ENCODE measurements at regions not wholly inside any gene's neighbourhood (a gene's known extent, or its start where the extent isn't known, plus 50 kb on each side); places are given as distances from the start of the nearest gene placed in this dataset.

DNA sequence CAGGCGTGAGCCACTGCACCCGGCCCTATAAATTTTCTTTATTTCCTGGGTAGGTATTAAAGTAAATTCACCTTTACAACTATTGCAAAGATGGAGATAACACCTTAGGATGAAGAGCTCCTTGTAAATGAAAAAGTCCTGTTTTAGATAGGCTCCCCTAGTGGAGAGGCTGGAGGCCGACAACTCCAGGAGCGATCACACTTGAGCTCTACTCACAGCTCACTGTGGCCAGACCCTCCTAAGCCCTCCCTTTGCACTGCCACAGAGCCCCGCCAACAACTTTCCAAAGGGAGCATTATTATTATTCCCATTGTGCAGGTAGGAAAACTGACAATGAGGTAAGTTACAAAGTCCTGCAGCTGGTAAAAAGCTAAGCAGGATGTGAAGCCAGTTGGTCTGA, 139.1 kb upstream of the ERCC6L2 start:
- Histone ChIP-seq H3K4me1 (no peaks in the 10 kb centered on the region), H3K9me3 (no peaks in the 10 kb centered on the region), H3K36me3 (ENCODE audit: insufficient read depth in 1 of 2, low read depth in 1 of 2) (no peaks in the 10 kb centered on the region), H3K27ac (no peak overlapping the region), H3K4me3 (no peak overlapping the region), H3K27me3 (ENCODE audit: insufficient read depth in 3 of 3, low read length in 2 of 3) (no peaks in the 10 kb centered on the region)
- 89 to 95% (median 93%) methylated on average over 5 of the region's 5 CpGs for WGBS, 3 donors
- intact Hi-C loops (cut with DNase I): no loop called here
- ATAC-seq (no peak), DNase-seq (no peak)
- TF ChIP-seq, protein P1, sequence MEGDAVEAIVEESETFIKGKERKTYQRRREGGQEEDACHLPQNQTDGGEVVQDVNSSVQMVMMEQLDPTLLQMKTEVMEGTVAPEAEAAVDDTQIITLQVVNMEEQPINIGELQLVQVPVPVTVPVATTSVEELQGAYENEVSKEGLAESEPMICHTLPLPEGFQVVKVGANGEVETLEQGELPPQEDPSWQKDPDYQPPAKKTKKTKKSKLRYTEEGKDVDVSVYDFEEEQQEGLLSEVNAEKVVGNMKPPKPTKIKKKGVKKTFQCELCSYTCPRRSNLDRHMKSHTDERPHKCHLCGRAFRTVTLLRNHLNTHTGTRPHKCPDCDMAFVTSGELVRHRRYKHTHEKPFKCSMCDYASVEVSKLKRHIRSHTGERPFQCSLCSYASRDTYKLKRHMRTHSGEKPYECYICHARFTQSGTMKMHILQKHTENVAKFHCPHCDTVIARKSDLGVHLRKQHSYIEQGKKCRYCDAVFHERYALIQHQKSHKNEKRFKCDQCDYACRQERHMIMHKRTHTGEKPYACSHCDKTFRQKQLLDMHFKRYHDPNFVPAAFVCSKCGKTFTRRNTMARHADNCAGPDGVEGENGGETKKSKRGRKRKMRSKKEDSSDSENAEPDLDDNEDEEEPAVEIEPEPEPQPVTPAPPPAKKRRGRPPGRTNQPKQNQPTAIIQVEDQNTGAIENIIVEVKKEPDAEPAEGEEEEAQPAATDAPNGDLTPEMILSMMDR (IDR thresholded peaks at IDR 0.05): no peak

DNA sequence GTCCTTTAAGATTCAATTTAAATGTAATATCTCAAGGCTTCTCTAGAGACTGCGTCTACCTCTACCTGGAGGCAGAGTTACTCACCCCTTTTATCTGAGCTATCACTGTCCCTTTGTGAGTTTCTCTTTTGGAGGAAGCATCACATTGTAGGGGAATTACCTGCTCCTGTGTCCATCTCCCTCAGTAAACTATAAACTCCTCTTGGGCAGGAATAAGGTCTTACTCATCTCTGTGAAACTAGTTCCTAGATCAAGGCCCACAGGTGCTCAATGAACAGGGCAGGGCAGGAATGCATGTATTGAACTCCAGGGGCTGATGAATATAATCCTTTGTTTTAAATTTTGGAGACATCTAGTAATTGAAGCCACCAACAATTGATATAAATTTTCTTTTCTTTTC, 139.8 kb upstream of the ERCC6L2 start:
- no peaks in the 10 kb centered on the region for H3K4me1 ChIP-seq
- no peaks in the 10 kb centered on the region for H3K27me3 ChIP-seq (ENCODE audit: insufficient read depth in 3 of 3, low read length in 2 of 3)
- intact Hi-C loops (cut with DNase I): no loop called here
- DNase-seq (no peak), ATAC-seq (no peak)
- H3K27ac ChIP-seq: no peak overlapping the region
- H3K36me3 ChIP-seq (ENCODE audit: insufficient read depth in 1 of 2, low read depth in 1 of 2): no peaks in the 10 kb centered on the region
- TF ChIP-seq, protein P1 (IDR thresholded peaks at IDR 0.05): no peak
- H3K9me3 ChIP-seq: no peaks in the 10 kb centered on the region
- 97 to 100% (median 100%) methylated on average over 1 of the region's 1 CpG for WGBS, 3 donors
- no peak overlapping the region for H3K4me3 ChIP-seq

DNA sequence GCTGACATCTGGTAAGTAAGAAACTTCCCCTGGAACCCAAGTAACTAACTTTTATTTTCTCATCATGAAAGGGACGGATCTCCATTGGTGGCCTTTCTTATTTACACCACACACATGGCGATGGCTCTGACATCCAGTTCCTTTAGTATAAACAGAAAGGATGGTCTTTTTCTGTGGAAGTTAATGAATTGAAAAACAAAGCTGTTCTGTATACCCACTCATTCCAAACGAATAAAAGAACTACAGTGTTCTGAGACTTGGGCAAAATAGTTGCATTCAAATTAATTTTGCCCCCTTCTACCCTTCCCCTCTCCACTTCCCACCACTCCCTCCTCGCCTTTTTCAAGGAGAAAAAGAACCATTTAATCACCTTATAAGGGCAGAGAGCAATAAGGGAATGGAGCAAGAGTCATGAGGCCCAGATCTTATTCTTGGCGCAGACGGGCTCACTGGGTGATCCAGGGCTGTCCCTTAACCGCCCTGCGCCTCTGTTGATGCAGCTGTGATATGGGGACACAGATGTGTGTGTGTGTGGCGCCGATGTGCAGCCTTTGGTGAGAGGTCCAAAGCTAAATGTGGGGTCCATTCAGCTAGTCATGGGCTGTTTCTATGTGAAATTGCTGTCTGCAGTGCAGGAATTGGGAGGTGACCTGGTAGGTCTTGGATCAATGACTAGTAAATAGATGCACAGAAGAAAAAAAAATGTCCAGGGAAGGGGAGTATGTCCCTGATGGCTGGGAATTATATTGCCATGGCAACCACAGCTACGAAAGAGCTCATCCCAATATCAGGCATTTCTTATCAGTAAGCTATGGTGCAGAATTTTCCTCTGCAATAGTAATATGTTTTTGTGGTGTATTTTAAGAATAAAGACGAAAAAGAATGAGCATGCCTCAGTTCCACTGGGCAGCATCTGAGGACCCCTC, 141.5 kb upstream of the ERCC6L2 start:
- no peaks in the 10 kb centered on the region for H3K27me3 ChIP-seq (ENCODE audit: insufficient read depth in 3 of 3, low read length in 2 of 3)
- 83 to 90% (median 88%) methylated on average over 12 of the region's 12 CpGs for WGBS, 3 donors
- TF ChIP-seq, protein P1 (IDR thresholded peaks at IDR 0.05): no peak
- intact Hi-C loops (cut with DNase I): no loop called here
- no peaks in the 10 kb centered on the region for H3K4me1 ChIP-seq
- no peak overlapping the region for H3K4me3 ChIP-seq
- ATAC-seq (no peak), DNase-seq (no peak)
- no peaks in the 10 kb centered on the region for H3K36me3 ChIP-seq (ENCODE audit: insufficient read depth in 1 of 2, low read depth in 1 of 2)
- no peak overlapping the region for H3K27ac ChIP-seq
- no peaks in the 10 kb centered on the region for H3K9me3 ChIP-seq

DNA sequence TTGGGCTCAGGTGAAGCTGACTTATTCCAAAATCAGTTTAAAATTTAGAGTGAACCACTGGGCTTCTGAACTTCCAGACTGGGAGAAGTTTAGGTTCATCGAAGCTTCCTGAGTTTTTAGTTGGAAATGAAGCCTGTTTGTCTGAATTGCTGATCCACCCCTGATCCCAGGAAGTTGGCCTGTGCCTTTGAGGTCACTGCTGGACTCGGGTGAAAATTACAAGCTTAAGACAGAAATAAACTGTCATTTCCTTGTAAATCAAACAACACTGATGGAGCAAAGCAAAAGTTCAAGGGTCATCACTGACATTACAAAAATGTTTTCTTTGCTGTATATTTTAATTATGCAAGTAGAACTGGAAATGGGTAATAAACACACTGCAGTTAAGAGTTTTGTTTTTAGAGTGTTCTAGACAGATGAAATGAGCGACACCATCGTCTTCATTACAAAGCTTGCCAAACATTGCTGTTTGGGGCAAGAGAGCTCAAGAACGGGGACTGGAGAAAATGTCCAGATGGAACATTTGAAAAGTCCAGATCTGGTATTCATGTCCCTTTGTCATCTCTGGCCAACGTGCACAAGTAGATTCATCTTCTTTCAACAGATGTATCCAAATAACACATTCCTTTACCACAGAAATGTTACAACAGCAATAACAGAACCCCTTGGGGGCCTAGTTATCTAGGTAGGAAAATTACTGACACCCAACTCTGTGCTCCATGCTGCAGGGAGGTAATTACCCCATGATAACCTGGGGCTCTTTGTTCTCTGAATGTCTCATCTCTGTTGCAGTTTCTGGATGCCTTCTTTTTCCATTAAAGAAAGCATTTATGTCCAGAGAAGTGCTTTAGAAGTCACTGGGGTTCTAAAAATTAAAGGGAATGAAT, 142.4 kb upstream of the ERCC6L2 start:
- TF ChIP-seq, protein P1 (IDR thresholded peaks at IDR 0.05): no peak
- no peaks in the 10 kb centered on the region for H3K36me3 ChIP-seq (ENCODE audit: insufficient read depth in 1 of 2, low read depth in 1 of 2)
- no peaks in the 10 kb centered on the region for H3K9me3 ChIP-seq
- DNase-seq: no peak
- no peak for ATAC-seq
- no peaks in the 10 kb centered on the region for H3K27me3 ChIP-seq (ENCODE audit: insufficient read depth in 3 of 3, low read length in 2 of 3)
- H3K4me3 ChIP-seq: no peak overlapping the region
- intact Hi-C loops (cut with DNase I): no loop called here
- WGBS, 3 donors: 50 to 64% (median 50%) methylated on average over 6 of the region's 6 CpGs
- no peaks in the 10 kb centered on the region for H3K4me1 ChIP-seq
- H3K27ac ChIP-seq: no peak overlapping the region
